Activated T-helper 9 cell treated with anti-CD3 and anti-CD28 coated beads, Interleukin-2, amount 50 U/mL, for 16 hours (primary cell): ENCODE measurements at regions not wholly inside any gene's neighbourhood (a gene's known extent, or its start where the extent isn't known, plus 50 kb on each side); places are given as distances from the start of the nearest gene placed in this dataset.
"Not testable (repeated sequence)": the region's sequence is repeated elsewhere in the genome, so short reads cannot be mapped to it uniquely, and the experiment has no call there.

Experiments
- DNase-seq: peaks from one replicate; pipeline ENCODE4 v3.0.0-alpha.2; 2020; ENCODE audit warnings: low read depth

DNA sequence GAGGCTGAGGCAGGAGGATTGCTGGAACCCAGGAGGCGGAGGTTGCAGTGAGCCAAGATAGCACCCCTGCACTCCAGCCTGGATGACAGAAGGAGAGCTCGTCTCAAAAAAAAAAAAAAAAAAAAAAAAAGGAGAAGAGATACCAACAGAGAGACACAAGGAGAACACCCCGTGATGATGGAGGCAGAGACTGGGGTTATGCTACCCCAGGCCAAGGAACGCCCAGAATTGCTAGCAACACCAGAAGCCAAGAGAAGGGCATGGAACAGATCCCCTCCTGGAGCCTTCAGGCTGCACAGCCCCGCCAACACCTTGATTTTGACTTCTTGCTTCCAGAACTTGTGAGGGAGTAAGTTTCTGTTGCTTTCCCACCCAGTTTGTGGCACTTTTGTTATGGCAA is 148.0 kb upstream of the FOXN3 start:
- DNase-seq: no peak

DNA sequence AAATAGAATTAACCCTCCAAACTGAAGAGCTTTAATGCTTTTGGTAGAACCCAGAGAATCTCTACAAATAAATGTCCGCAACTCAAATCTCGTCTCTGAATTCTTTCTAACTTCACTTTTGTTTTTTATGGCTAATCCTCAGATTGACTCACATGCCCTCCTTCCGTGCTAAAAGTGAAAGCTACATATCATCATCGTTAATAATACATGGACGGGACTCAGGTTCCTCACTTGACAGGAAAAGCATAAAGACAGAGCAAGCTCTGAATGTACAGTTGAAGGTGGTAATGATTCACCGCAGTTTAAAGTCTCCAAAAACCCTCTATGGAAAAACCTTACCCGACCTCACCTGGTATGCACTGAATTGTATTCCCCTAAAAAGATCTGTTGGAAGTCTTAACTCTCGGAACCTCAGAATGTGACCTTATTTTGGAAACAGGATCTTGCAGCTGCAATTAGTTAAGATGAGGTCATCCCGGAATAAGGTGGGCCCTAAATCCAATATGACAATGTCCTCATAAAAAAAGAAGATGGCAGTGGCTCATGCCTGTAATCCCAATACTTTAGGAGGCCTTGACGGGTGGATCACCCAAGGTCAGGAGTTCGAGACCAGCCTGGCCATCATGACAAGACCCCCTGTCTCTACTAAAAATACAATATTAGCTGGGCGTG is 147.4 kb upstream of the FOXN3 start:
- no peak for DNase-seq

DNA sequence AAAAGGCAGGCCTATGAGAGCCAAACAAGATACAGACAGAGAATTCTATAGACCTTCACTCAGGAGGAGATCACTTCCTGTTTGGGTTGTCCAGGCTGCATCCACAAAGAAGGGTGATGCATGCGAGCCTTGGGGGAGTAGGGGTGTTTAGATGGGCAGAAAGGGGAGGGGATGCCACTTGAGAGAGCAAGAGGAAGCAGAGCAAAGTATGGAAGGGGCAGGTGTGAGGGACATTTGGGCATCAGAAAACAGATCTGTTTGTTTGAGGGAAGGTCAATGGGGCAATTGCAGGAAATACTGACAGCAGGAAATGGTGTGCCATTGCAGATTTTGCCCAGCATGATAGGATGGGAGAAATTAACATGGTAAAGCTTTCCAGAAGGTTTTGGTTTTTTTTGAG is 146.4 kb upstream of the FOXN3 start:
- no peak for DNase-seq

DNA sequence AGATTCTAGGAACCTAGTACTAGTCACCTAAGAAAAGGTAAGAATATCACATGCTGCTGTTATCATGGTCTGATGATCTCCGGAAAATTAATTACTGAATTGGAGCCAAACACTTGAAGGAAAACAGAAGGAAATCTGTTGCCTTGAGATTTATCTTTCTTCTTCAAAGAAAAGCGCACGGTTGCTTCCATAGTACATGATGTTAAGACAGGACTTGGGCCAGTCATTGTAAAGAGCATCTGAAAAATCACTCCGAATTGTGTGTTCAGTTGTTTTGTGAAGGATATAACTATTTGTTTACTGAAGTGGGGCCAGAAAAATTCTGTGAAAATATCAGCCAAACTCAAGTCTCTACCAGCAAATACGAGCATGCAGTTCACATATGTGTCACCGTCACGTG is 134.9 kb upstream of the FOXN3 start:
- no peak for DNase-seq

DNA sequence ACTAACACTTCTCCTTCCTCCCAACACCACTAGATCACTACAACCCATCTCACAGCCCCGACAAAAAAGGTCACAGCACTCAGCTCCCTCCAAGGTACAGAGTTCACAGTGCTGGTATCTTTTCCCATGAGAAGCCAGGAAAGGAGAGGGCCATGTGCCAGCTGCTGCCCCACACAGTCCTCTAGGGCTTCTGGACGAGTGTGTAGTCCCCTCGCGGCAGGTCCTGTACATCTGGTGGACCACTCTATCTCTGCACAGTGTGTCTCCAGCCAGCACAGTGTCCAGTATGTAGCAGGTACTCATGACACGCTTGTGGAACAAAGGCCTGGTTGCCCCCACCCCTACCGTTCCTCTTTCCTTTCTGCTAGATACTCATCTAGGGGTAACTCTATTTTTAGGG is 134.4 kb upstream of the FOXN3 start:
- no peak for DNase-seq

DNA sequence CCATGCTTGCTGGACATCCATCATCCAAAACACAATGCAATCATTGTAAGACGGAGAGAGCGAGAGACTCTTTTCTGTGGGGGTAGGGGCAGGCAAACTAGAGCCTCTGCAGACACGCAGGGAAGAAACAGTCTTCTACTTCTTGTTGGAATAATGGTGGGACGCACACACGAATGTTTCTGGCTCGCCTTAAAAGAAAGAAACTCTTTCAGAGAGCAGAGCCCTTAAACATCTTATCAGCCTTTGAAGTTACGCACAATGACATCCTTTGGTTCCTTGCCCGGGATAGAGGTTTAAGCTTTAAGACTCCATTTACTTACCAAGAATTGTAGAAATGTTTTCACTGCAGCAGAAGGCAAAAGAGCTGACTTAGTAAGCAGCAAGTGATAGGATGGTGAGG is 133.8 kb upstream of the FOXN3 start:
- no peak for DNase-seq

DNA sequence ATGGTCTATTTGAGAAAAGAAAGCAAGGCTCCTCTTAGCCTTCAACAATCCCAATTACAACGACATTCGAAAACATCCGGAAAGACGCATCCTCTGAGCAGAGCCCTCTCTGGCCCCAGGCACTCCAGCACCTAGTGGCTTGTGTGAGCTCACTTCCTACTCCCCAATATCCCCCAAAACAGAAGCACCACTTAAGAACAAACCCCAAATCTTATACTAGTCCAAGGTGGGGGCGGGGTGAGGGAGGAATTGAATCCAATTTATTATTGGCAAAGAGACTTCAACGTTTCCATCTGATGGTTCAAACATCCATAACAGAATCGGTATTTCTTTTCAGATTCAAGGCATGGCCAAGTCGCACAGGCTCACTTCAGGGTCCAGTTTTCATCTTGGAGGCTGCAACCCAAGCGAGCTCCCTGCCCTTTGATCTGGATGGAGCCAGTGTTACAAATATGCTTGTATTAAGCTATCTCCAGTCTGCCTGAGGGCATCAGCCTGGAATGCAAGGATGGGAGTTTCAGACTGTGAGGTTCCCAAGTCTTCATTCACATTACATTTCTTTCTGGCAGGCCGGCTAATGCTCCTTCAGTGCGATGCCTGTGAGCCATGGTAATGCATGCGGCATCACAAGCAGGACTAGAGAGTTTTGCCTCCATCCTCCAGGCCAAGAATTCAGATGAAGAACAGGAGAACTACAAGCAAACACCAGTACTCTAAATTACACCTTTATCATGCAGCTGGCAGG is 132.5 kb upstream of the FOXN3 start:
- no peak for DNase-seq

DNA sequence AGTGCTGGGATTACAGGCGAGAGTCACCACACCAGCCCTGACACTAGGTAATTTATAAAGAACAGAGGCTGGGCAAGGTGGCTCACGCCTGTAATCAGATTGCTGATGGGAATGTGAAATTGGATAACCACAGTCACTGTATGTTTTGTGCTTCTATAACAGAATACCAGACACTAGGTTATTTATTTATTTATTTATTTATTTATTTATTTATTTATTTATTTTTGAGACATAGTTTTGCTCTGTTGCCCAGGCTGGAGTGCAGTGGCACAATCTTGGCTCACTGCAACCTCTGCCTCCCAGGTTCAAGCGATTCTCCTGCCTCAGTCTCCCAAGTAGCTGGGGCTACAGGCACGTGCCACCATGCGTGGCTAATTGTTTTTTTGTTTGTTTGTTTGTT is 130.0 kb upstream of the FOXN3 start:
- DNase-seq: not testable (repeated sequence)

DNA sequence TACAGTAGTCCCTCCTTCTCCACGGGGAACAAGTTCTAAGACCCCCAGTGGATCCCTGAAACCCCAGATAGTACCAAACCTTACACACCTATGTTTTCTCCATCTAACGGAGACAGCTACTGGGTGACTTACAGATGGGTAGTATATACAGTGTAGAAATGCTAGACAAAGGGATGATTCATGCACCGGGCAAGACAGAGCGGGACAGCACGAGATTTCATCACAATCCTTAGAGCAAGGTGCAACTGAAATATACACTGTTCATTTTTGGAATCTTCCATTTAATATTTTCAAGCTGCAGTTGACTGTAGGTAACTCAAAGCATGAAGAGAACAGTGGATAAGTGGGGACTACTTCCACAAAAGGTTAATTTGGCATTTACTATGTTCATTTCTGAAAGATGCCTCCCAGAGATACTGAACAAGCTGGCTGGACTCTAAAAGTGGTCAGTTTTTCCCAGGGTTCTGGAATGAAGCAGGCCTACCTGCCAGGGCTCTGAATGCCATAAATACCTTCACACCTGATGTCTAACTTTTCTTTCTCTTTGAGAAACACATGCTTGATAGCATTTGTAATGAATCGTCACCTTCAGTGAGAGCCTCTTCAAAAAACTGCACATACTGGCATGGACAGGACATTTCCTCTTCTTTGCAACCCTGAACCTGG is 127.7 kb upstream of the FOXN3 start:
- DNase-seq: no peak

DNA sequence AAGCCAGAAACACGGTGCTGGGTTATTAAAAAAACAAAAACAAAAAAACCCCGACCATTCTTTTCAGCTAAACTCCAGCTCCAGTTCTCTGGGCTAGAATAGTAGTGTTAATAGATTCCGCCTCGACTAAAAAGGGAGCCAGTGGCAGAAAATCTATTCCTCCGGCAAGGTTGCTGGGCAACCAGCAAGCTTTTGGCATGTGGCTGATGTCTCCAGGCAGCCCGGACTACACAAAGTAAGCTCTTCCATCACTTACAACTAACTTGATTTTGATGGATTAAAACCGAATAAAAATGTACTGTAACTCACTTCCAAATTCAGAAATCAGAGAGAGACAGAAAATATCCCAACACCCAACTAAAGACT is 126.4 kb upstream of the FOXN3 start:
- no peak for DNase-seq

DNA sequence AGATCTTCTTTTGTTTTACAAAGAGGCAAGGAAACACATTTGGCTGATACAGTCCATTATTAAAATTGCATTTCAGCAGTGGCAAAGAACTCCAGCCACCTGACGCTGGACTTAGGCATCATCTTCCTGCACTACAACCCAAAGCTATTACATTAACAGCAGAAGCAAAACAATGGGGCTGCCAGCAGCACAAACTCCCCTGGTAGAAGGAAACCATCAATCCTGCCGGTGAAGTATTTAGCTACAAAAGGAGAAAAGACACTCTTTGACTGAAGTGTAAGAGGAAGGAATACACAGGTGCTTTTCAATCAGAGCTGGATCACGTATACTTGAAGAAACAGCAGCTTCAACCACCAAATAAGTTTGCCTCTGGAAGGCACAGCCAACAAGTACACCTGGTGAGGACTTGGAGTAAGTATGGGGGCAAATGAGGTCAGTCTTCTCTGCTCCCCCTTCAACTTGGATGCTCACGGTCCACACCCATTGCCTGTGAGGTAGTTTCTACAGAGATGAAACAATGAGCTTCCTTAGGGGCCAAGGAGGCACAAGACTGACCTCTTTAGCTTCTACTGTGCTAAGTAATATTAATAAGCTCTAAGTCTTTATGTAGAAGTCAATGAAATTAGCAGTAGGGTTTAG is 125.9 kb upstream of the FOXN3 start:
- DNase-seq: no peak

DNA sequence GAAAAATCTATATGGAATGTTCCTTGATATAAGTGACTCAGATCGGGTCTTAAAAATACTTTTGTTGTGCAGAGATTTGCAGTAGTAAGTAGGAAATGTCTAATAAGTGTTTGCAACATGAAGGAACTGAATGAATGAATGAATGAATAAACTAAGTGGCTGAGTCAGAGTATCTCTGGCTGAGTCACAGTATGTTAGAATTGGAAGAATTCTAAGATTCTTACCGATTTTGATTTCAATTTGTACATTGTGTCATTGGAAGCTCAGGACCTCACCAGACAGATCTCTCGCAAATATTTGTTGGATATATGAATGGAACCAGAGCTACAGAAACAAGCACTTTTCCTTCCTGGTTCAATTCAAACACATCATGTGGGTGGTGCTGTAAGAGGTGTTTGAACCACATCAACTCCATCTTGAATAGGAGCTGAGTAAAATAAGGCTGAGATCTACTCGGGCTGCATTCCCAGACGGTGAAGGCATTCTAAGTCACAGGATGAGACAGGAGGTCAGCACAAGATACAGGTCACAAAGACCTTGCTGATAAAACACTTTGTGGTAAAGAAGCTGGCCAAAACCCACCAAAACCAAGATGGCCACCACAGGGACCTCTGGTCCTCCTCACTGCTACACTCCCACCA is 123.9 kb upstream of the FOXN3 start:
- no peak for DNase-seq

DNA sequence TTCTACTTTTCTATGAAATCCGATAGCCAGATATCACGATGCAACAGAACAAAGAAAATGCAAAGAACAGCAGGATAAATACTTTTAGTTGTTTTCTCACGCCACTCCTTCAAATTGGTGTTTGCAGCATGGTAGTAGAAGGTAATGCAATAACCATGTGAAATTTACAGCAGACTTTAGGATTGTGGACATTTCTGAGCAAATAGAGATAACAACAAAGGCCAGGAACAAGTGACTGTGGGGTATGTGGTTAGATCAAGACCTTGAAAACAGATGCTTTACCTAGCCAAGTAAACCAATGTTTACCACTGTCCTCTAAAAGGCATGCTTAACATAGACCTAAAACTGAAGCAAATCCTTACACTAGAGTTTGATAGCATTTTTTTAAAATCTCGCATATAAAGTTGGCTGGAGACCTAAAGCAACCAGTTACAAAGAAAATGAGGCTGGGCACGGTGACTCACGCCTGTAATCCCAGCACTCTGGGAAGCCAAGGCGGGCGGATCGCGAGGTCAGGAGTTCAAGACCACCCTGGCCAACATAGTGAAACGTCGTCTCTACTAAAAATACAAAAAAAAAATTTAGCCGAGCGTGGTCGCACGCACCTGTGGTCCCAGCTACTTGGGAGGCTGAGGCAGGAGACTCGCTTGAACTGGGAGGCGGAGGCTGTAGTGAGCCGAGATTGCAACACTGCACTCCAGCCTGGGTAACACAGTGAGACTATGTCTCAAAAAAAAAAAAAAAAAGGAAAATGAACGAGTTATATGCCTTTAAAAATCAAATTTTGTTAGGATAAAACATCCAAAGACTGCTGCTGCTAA is 123.2 kb upstream of the FOXN3 start:
- DNase-seq: no peak

DNA sequence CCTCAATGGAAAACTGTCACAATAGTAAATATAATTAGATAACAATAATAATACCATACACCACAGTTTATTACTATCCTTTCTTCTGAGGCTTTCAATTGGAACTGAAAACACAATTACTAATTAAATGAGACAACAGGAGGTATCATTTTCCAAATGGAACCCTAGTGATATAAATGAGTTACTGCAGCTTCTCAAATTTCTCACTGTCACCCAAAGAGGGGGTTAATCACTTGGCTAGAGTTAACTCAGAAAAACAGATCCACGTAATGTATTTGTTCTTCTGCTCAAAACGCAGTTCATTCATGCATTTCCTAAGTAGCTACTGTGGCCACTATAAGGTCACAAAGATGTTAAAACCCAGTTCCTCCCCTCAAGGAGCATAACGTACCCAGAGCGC is 120.9 kb upstream of the FOXN3 start:
- no peak for DNase-seq

DNA sequence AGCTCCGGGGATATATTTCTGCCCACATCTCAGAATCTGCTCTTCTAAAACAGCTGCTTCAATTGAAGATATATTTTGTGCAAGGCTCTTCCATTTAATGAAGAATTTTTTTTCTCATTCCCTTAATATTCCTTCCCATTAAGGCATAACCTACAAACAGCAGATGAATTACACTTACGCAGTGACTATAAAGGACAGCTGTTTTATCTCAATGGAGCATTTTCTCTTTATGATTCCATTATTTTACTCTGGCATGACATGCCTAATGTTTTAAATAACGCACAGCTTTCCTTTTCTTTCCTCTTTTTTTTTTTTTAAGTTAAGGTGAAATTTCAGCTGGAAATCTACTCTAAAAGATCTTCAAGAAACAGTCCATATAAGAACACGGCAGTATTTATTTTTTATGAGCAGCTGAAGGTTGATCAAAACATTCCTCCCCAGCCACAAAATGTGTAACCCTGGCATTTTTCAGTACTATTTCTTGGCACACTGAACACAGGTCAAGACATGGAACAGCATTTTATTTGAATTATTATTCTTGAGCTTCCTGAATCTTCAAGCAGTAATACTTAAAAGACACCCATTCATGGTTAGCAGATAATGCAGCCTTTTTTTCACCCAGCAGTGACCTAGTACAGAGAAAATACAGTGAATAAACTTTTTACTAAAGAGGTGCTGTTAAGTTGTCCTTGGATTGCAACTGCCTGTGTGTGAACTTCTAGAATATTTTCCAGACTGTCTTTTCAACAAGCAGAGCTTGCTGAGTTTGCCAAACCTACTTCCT is 118.1 kb upstream of the FOXN3 start:
- DNase-seq: no peak

DNA sequence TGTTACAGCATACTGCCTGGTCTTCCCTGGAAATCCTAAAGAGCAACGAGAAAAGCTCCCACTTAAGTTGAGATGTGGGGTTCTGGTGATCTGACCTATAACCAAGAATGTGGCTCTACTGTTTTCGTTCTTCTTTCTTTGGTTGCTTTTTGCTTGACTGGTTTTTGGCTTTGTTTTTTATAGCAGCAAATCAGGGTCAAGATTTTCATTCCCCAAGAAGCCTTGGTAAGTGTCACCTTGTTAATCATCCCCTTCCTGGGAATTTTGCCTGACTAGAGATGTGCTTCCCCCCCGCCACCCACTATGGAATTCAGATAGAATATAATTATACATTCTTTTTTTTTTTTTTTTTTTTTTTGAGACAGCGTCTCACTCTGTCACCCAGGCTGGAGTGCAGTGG is 116.7 kb upstream of the FOXN3 start:
- no peak for DNase-seq

DNA sequence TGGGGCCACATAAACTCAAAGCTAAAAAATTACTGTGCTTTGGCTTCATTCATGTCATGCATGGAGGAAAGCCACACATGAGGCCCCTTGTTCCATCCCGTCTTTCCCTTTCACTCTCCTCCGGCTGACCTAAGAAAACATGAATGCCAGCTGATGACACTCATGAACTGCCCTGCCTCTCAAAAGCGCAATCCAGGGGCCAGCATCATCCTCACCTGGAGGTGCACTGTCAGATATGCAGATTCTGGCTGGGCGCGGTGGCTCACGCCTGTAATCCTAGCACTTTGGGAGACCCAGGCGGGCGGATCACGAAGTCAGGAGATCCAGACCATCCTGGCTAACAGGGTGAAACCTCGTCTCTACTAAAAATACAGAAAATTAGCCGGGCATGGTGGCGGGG is 116.1 kb upstream of the FOXN3 start:
- no peak for DNase-seq

DNA sequence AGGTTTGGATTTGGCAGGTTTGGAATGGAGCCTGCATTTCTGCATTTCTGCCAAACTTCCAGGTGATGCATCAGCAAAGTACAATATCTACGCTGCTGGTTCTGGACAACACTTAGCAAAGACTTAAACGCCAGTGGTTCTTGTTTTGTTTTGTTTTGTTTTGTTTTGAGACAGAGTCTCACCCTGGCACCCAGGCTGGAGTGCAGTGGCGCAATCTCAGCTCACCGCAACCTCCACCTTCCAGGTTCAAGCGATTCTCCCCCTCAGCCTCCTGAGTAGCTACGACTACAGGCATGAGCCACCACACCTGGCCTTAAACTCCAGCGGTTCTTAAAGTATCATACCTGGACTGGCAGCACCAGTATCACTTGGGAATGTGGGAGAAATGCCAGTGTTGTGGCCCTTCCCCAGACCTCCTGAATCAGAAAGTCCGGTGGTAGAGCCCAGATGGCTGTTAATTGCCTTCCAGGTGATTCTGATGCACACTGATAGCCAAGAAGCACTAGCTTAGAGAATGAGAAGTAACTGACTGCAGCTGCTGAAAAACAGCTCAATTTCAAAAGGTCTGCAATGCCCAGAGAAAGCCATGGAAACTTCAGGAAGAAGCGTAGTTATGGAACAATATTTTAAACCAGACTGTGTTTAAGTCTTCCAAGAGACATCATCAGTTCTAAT is 114.8 kb upstream of the FOXN3 start:
- no peak for DNase-seq

DNA sequence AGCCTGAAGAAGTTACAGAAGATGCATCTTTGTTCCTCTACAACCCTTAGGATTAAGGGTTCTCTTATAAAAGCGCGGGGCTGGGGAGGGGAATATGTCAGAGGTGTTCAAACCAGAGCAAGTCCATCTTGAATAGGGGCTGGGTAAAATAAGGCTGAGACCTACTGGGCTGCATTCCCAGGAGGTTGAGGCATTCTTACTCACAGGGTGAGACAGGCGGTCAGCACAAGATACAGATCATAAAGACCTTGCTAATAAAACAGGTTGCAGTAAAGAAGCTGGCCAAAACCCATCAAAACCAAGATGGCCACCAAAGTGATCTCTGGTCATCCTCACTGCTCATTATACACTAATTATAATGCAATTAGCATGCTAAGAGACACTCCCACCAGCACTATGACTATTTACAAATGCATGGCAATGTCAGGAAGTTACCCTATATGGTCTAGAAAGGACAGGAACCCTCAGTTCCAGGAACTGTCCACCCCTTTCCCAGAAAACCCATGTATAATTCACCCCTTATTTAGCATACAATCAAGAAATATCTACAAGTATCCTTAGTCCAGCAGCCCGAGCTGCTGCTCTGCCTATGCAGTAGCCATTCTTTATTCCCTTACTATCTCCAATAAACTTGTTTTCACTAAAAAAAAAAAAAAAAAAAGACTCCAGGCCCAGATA is 108.1 kb upstream of the FOXN3 start:
- DNase-seq: no peak

DNA sequence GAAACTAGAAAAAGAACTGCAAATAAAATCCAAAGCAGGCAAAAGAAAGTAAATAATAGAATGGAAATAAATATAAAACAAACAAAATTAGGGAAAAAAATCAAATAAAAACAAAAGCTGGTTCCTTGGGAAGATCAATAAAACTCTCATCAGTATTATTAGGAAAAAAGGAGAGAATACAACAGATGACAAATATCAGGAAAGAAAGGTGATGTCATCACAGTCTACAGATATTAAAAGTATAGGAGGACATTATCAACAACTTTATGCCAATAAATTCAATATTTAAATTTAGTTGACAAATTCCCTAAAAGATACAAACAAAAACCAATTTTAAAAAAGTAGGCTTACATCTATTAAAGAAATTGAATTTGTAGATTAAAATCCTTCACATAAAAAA is 107.4 kb upstream of the FOXN3 start:
- DNase-seq: no peak
